ENCODE measurements at regions not wholly inside any gene's neighbourhood (a gene's known extent, or its start where the extent isn't known, plus 50 kb on each side); places are given as distances from the start of the nearest gene placed in this dataset.
"Not testable (repeated sequence)": the region's sequence is repeated elsewhere in the genome, so short reads cannot be mapped to it uniquely, and the experiment has no call there.

DNA sequence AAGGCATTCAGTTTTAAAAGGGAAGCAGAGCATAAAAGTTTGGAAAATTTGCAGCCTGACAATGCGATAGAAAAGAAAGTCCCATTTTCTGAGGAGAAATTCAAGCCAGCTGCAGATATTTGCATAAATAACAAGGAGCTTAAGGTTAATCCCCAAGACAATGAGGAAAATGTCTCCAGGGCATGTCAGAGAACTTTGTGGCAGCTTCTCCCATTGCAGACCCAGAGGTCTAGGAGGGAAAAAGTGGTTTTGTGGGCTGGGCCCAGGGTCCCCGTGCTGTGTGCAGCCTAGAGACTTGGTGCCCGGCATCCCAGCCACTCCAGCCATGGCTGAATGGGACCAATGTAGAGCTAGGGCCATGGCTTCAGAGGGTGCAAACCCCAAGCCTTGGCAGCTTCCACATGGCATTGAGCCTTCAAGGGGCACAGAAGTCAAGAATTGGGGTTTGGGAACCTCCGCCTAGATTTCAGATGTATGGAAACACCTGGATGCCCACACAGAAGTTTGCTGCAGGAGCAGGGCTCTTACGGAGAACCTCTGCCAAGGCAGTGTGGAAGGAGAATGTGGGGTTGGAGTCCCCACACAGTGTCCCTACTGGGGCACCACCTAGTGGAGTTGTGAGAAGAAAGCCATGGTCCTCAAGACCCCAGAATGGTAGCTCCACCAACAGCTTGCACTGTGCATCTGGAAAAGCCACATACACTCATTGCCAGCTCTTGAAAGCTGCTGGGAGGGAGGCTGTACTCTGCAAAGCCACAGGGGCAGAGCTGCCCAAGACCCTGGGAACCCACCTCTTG lies 62.3 kb upstream of the SSBP3 start:
- TF ChIP-seq, protein P1, sequence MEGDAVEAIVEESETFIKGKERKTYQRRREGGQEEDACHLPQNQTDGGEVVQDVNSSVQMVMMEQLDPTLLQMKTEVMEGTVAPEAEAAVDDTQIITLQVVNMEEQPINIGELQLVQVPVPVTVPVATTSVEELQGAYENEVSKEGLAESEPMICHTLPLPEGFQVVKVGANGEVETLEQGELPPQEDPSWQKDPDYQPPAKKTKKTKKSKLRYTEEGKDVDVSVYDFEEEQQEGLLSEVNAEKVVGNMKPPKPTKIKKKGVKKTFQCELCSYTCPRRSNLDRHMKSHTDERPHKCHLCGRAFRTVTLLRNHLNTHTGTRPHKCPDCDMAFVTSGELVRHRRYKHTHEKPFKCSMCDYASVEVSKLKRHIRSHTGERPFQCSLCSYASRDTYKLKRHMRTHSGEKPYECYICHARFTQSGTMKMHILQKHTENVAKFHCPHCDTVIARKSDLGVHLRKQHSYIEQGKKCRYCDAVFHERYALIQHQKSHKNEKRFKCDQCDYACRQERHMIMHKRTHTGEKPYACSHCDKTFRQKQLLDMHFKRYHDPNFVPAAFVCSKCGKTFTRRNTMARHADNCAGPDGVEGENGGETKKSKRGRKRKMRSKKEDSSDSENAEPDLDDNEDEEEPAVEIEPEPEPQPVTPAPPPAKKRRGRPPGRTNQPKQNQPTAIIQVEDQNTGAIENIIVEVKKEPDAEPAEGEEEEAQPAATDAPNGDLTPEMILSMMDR (IDR thresholded peaks at IDR 0.05), result not testable (repeated sequence)
- TF ChIP-seq POLR2A (IDR thresholded peaks at IDR 0.05), result not testable (repeated sequence)
